GM06990 (cell line): ENCODE measurements at regions not wholly inside any gene's neighbourhood (a gene's known extent, or its start where the extent isn't known, plus 50 kb on each side); places are given as distances from the start of the nearest gene placed in this dataset.

Experiments
- DNase-seq: peaks from one replicate; pipeline ENCODE4 v3.0.0-alpha.2; 2011; ENCODE audit not compliant: insufficient read length; ENCODE audit errors: extremely low read depth
- H3K27me3 ChIP-seq: replicated peaks from 2 replicates; pipeline ENCODE4 v1.6.0; 2011; ENCODE audit warnings: low read length; ENCODE audit not compliant: control insufficient read depth, insufficient read depth
- H3K36me3 ChIP-seq: 2 replicates; pipeline ENCODE4 v1.5.1; 2011; ENCODE audit warnings: low read length; ENCODE audit not compliant: control insufficient read depth, insufficient read depth
- H3K4me3 ChIP-seq: replicated peaks from 2 replicates; pipeline ENCODE4 v1.5.1; 2011; ENCODE audit warnings: low read depth, mild to moderate bottlenecking, control low read depth, low read length
- CTCF ChIP-seq: IDR thresholded peaks from 2 replicates; pipeline ENCODE4 v1.5.1; 2011; ENCODE audit warnings: low read length, control low read depth, mild to moderate bottlenecking, inconsistent platforms; ENCODE audit not compliant: insufficient read depth, poor library complexity, severe bottlenecking

- DNase-seq, result no peak
- Histone ChIP-seq H3K27me3 (no peaks in the 10 kb centered on the region), H3K4me3 (no peak overlapping the region), H3K36me3 (no peaks in the 10 kb centered on the region)
- TF ChIP-seq CTCF, result no peak
Measured at GRCh38 chr18:25563346-25563745, 211.4 kb upstream of the ZNF521 start.

- no peaks in the 10 kb centered on the region for H3K36me3 ChIP-seq
- peak; percentile 37 for TF ChIP-seq CTCF
- no peaks in the 10 kb centered on the region for H3K27me3 ChIP-seq
- DNase-seq, result no peak
- no peak overlapping the region for H3K4me3 ChIP-seq
Measured at GRCh38 chr18:25561918-25562317, 210.0 kb upstream of the ZNF521 start.

GRCh38 chr18:25560369-25560768 lies 208.4 kb upstream of the ZNF521 start:
- Histone ChIP-seq H3K4me3 (no peak overlapping the region), H3K27me3 (no peaks in the 10 kb centered on the region), H3K36me3 (no peaks in the 10 kb centered on the region)
- TF ChIP-seq CTCF, result no peak
- no peak for DNase-seq

- TF ChIP-seq CTCF, result no peak
- DNase-seq, result no peak
- Histone ChIP-seq H3K27me3 (no peaks in the 10 kb centered on the region), H3K36me3 (no peaks in the 10 kb centered on the region), H3K4me3 (no peak overlapping the region)
Measured at GRCh38 chr18:25557011-25557410, 205.0 kb upstream of the ZNF521 start.

GRCh38 chr18:25553631-25554263 lies 201.8 kb upstream of the ZNF521 start:
- no peak for TF ChIP-seq CTCF
- DNase-seq, result no peak
- no peaks in the 10 kb centered on the region for H3K27me3 ChIP-seq

More at GRCh38 chr18:25553631-25554263, 201.8 kb upstream of the ZNF521 start:
- Histone ChIP-seq H3K36me3 (no peaks in the 10 kb centered on the region), H3K4me3 (no peak overlapping the region)
